ENCODE measurements at regions not wholly inside any gene's neighbourhood (a gene's known extent, or its start where the extent isn't known, plus 50 kb on each side); places are given as distances from the start of the nearest gene placed in this dataset.
"Not testable (repeated sequence)": the region's sequence is repeated elsewhere in the genome, so short reads cannot be mapped to it uniquely, and the experiment has no call there.

- TF ChIP-seq CTCF (IDR thresholded peaks at IDR 0.05; ENCODE audit: insufficient read depth, missing control alignments): no peak
- FAIRE-seq (no peak), DNase-seq (ENCODE audit: insufficient read length, low spot score) (no peak)
Observed at GRCh38 chr9:32136700-32137339, 247.6 kb upstream of the ACO1 start.

- FAIRE-seq: no peak
- DNase-seq (ENCODE audit: insufficient read length, low spot score): no peak
- no peak for TF ChIP-seq CTCF (IDR thresholded peaks at IDR 0.05; ENCODE audit: insufficient read depth, missing control alignments)
Observed at GRCh38 chr9:32142074-32142473, 242.4 kb upstream of the ACO1 start.

GRCh38 chr9:32148553-32148952, 235.9 kb upstream of the ACO1 start:
- not testable (repeated sequence) for FAIRE-seq; DNase-seq (ENCODE audit: insufficient read length, low spot score)

- DNase-seq (ENCODE audit: insufficient read length, low spot score) (no peak), FAIRE-seq (no peak)
Observed at GRCh38 chr9:32161209-32161608, 223.2 kb upstream of the ACO1 start.

GRCh38 chr9:32161720-32162119, 222.7 kb upstream of the ACO1 start:
- FAIRE-seq (no peak), DNase-seq (ENCODE audit: insufficient read length, low spot score) (no peak)
- TF ChIP-seq CTCF (IDR thresholded peaks at IDR 0.05; ENCODE audit: insufficient read depth, missing control alignments): no peak

More at GRCh38 chr9:32161209-32161608, 223.2 kb upstream of the ACO1 start:
- no peak for TF ChIP-seq CTCF (IDR thresholded peaks at IDR 0.05; ENCODE audit: insufficient read depth, missing control alignments)

GRCh38 chr9:32166316-32166715, 218.1 kb upstream of the ACO1 start:
- not testable (repeated sequence) for DNase-seq (ENCODE audit: insufficient read length, low spot score); FAIRE-seq

- DNase-seq (ENCODE audit: insufficient read length, low spot score): no peak
- no peak for FAIRE-seq
- no peak for TF ChIP-seq CTCF (IDR thresholded peaks at IDR 0.05; ENCODE audit: insufficient read depth, missing control alignments)
Observed at GRCh38 chr9:32171339-32171738, 213.1 kb upstream of the ACO1 start.

- no peak for TF ChIP-seq CTCF (IDR thresholded peaks at IDR 0.05; ENCODE audit: insufficient read depth, missing control alignments)
Observed at GRCh38 chr9:32172256-32172655, 212.2 kb upstream of the ACO1 start.

More at GRCh38 chr9:32172256-32172655, 212.2 kb upstream of the ACO1 start:
- DNase-seq (ENCODE audit: insufficient read length, low spot score): no peak
- no peak for FAIRE-seq

Measured in D721Med (cell line).